BJ (cell line): ENCODE measurements at regions not wholly inside any gene's neighbourhood (a gene's known extent, or its start where the extent isn't known, plus 50 kb on each side); places are given as distances from the start of the nearest gene placed in this dataset.

Experiments
- CTCF ChIA-PET: fragments of 350-600 bp; formaldehyde crosslinking; extraction: SDS; loops from one replicate; lab custom pipeline; 2021; ENCODE audit warnings: antibody characterized with exemption, inconsistent platforms; lab: Yijun Ruan, JAX
- POLR2A ChIA-PET: fragments of 300-600 bp; sonication (Branson Sonifier 250); formaldehyde crosslinking; extraction: SDS; loops from one replicate; lab custom pipeline; 2021; ENCODE audit warnings: antibody characterized with exemption; lab: Charles Lee
- DNase-seq: peaks from one replicate; pipeline ENCODE4 v3.0.0-alpha.2; 2011; ENCODE audit warnings: low read depth
- H3K27me3 ChIP-seq: 2 replicates; pipeline ENCODE4 v1.6.0; 2011; ENCODE audit warnings: low read length; ENCODE audit not compliant: control insufficient read depth, insufficient read depth
- H3K36me3 ChIP-seq: 2 replicates; pipeline ENCODE4 v1.5.1; 2011; ENCODE audit warnings: low read length; ENCODE audit not compliant: control insufficient read depth, insufficient read depth
- H3K4me3 ChIP-seq: 2 replicates; pipeline ENCODE4 v1.5.1; 2011; ENCODE audit warnings: low read depth, mild to moderate bottlenecking, control low read depth, low read length
- TF ChIP-seq, protein P1 (sequence below): IDR thresholded peaks from 2 replicates; pipeline ENCODE4 v1.5.1; 2011; ENCODE audit warnings: low read depth, mild to moderate bottlenecking, control low read depth, inconsistent platforms, low read length, moderate library complexity; ENCODE audit not compliant: insufficient read depth

- DNase-seq, result no peak
- ChIA-PET POLR2A (no interaction called here), CTCF (interaction anchor here (1.0 kb wide), 1 partner anchor 30 kb away, joined by 3 read pairs; no protein-coding TSS in a partner anchor)
- Histone ChIP-seq H3K27me3 (no peaks in the 10 kb centered on the region), H3K4me3 (no peak overlapping the region), H3K36me3 (no peaks in the 10 kb centered on the region)
- TF ChIP-seq, protein P1, sequence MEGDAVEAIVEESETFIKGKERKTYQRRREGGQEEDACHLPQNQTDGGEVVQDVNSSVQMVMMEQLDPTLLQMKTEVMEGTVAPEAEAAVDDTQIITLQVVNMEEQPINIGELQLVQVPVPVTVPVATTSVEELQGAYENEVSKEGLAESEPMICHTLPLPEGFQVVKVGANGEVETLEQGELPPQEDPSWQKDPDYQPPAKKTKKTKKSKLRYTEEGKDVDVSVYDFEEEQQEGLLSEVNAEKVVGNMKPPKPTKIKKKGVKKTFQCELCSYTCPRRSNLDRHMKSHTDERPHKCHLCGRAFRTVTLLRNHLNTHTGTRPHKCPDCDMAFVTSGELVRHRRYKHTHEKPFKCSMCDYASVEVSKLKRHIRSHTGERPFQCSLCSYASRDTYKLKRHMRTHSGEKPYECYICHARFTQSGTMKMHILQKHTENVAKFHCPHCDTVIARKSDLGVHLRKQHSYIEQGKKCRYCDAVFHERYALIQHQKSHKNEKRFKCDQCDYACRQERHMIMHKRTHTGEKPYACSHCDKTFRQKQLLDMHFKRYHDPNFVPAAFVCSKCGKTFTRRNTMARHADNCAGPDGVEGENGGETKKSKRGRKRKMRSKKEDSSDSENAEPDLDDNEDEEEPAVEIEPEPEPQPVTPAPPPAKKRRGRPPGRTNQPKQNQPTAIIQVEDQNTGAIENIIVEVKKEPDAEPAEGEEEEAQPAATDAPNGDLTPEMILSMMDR, result no peak
These were observed 310.2 kb upstream of the ADAMTS5 start for GRCh38 chr21:27277110-27277509.

GRCh38 chr21:27275294-27275927 is 308.5 kb upstream of the ADAMTS5 start:
- Histone ChIP-seq H3K4me3 (no peak overlapping the region), H3K36me3 (no peaks in the 10 kb centered on the region), H3K27me3 (no peaks in the 10 kb centered on the region)
- TF ChIP-seq, protein P1, result no peak
- CTCF ChIA-PET, result no interaction called here
- POLR2A ChIA-PET, result no interaction called here
- DNase-seq, result peak; percentile 50

- Histone ChIP-seq H3K36me3 (no peaks in the 10 kb centered on the region), H3K27me3 (no peaks in the 10 kb centered on the region), H3K4me3 (no peak overlapping the region)
- peak; percentile 51 for DNase-seq
- TF ChIP-seq, protein P1, result no peak
- ChIA-PET POLR2A (interaction anchor here (0.6 kb wide), 1 partner anchor 282 kb away, joined by 3 read pairs; no protein-coding TSS in a partner anchor), CTCF (no interaction called here)
These were observed 302.8 kb upstream of the ADAMTS5 start for GRCh38 chr21:27269644-27270043.

DNA sequence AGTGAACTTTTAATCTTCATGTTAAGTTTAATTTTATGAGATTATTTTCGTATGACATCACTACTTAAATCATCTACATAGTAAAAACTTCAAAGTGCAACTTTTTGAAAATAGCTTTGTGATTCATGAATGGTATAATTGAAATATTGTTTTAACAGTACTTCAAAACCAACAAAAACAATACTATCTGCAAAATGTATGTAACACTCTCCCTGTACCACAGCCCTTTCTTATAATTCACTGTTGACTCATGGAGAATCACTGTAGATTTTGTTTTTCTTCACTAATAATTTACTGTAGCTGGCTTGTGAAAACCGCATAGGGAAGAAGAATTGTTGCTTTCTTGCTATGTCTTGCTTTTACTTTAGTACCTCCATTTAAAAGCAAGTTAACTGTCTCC is 301.4 kb upstream of the ADAMTS5 start:
- POLR2A ChIA-PET, result interaction anchor here (0.6 kb wide), 1 partner anchor 351 kb away, joined by 3 read pairs; no protein-coding TSS in a partner anchor
- DNase-seq, result peak; percentile 47
- CTCF ChIA-PET, result no interaction called here
- TF ChIP-seq, protein P1, result no peak
- Histone ChIP-seq H3K4me3 (no peak overlapping the region), H3K36me3 (no peaks in the 10 kb centered on the region), H3K27me3 (no peaks in the 10 kb centered on the region)

DNA sequence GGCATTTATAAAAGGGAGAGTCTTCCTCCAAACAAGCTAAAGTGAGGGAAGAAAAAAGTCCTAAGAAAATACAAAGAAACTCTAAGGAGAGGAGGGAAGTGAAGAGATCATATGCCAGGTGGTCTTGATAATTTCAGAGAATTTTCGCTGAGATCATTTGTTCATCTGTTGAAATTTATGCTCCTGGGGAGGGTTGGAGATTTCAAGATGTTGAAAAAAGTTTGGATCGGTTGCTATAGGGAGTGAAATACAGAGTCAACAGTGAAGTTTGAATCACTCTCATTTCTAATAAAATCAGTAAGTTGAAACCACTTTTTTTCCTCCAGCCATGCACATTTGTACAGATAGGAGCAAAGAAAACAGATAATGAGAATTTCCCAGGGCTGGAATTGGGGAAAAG is 299.1 kb upstream of the ADAMTS5 start:
- Histone ChIP-seq H3K27me3 (no peaks in the 10 kb centered on the region), H3K4me3 (no peak overlapping the region), H3K36me3 (no peaks in the 10 kb centered on the region)
- POLR2A ChIA-PET, result no interaction called here
- CTCF ChIA-PET, result no interaction called here
- TF ChIP-seq, protein P1, result no peak
- DNase-seq, result no peak
